ENCODE measurements at regions not wholly inside any gene's neighbourhood (a gene's known extent, or its start where the extent isn't known, plus 50 kb on each side); places are given as distances from the start of the nearest gene placed in this dataset.

- TF ChIP-seq CTCF (conservative IDR thresholded peaks at IDR 0.05 in 1 of 2, IDR thresholded peaks at IDR 0.05 in 1 of 2; ENCODE audit: extremely low read depth in 1 of 2, insufficient read depth in 1 of 2, low read depth in 1 of 2, low read length in 2 of 2) (peak; percentile 31 to 42), EZH2 (IDR thresholded peaks at IDR 0.05; ENCODE audit: borderline replicate concordance, low read length) (no peak)
Observed at GRCh38 chr5:81856948-81857928, 106.3 kb upstream of the SSBP2 start.

Data from mammary epithelial cell (primary cell).